HG02759 (cell line): ENCODE measurements at regions not wholly inside any gene's neighbourhood (a gene's known extent, or its start where the extent isn't known, plus 50 kb on each side); places are given as distances from the start of the nearest gene placed in this dataset.

Experiments used
- ATAC-seq: cut with Tn5 transposase; IDR thresholded peaks from one replicate; pipeline ENCODE4 v1.9.1; 2021; ENCODE audit warnings: mild to moderate bottlenecking, moderate library complexity; ENCODE audit not compliant: unreplicated experiment

GRCh38 chr9:7899753-7900152 is 100.2 kb upstream of the DMAC1 start:
- ATAC-seq = no peak

GRCh38 chr9:7894231-7894630 is 94.7 kb upstream of the DMAC1 start:
- no peak for ATAC-seq

GRCh38 chr9:7892975-7893374 is 93.4 kb upstream of the DMAC1 start:
- ATAC-seq = no peak

GRCh38 chr9:7879551-7880245 is 80.1 kb upstream of the DMAC1 start:
- ATAC-seq = no peak

GRCh38 chr9:7871977-7872730 is 72.6 kb upstream of the DMAC1 start:
- no peak for ATAC-seq

- ATAC-seq = no peak
Measured at GRCh38 chr9:7869340-7869739, 69.8 kb upstream of the DMAC1 start.

GRCh38 chr9:7862170-7862569 is 62.6 kb upstream of the DMAC1 start:
- no peak for ATAC-seq

- ATAC-seq = no peak
Measured at GRCh38 chr9:7861086-7861485, 61.5 kb upstream of the DMAC1 start.

- ATAC-seq = no peak
Measured at GRCh38 chr9:7860335-7860709, 60.7 kb upstream of the DMAC1 start.

- no peak for ATAC-seq
Measured at GRCh38 chr9:7859701-7860334, 60.2 kb upstream of the DMAC1 start.

- ATAC-seq = no peak
Measured at GRCh38 chr9:7858166-7858565, 58.6 kb upstream of the DMAC1 start.

GRCh38 chr9:7854763-7855162 is 55.2 kb upstream of the DMAC1 start:
- ATAC-seq = no peak
